NT2/D1 (cell line): ENCODE measurements at regions not wholly inside any gene's neighbourhood (a gene's known extent, or its start where the extent isn't known, plus 50 kb on each side); places are given as distances from the start of the nearest gene placed in this dataset.

ENCODE experiments used
- SUZ12 ChIP-seq: IDR thresholded peaks from 2 replicates; pipeline ENCODE4 v1.6.1; 2011; ENCODE audit not compliant: insufficient read length, insufficient read depth; ENCODE audit errors: extremely low read depth
- ZNF274 ChIP-seq: IDR thresholded peaks from 2 replicates; pipeline ENCODE4 v1.6.1; 2011; ENCODE audit warnings: mild to moderate bottlenecking, low read depth, low read length

GRCh38 chrX:42602566-42602965, 175.4 kb downstream of the PPP1R2C start:
- TF ChIP-seq SUZ12 = no peak
- no peak for TF ChIP-seq ZNF274
